Esophagus squamous epithelium (tissue), 5 donors: ENCODE measurements at regions not wholly inside any gene's neighbourhood (a gene's known extent, or its start where the extent isn't known, plus 50 kb on each side); places are given as distances from the start of the nearest gene placed in this dataset.

Experiments
- DNase-seq: peaks from one replicate; lab custom pipeline; 2025; lab: John Stamatoyannopoulos, UW
- H3K27ac ChIP-seq, 4 donors: fragments of 200-600 bp; sonication (generic); one replicate each; pipeline ENCODE4 v1.5.1; 2016 to 2019; ENCODE audit warnings: mild to moderate bottlenecking in 1 of 4
- H3K27me3 ChIP-seq, 4 donors: fragments of 200-600 bp; sonication (generic); 1 replicate in 3 of 4; 2 replicates in 1 of 4; pipeline versions ENCODE4 v1.5.1 to v1.6.0; 2017 to 2021; ENCODE audit warnings: antibody characterized with exemption in 1 of 4
- H3K36me3 ChIP-seq, 3 donors: fragments of 200-600 bp; sonication (generic); one replicate each; pipeline ENCODE4 v1.5.1; 2016 to 2019
- H3K4me1 ChIP-seq, 3 donors: fragments of 200-600 bp; sonication (generic); one replicate each; pipeline ENCODE4 v1.5.1; 2017 to 2019
- H3K4me3 ChIP-seq, 4 donors: fragments of 200-600 bp; sonication (generic); 1 replicate in 3 of 4; 2 replicates in 1 of 4; pipeline ENCODE4 v1.5.1; 2016 to 2019; ENCODE audit warnings: mild to moderate bottlenecking in 2 of 4, moderate library complexity in 1 of 4
- H3K9me3 ChIP-seq, 3 donors: fragments of 200-600 bp; sonication (generic); one replicate each; pipeline ENCODE4 v1.5.1; 2016 to 2019
- POLR2A ChIP-seq, 4 donors: fragments of 450-650 bp; IDR thresholded peaks; one replicate each; pipeline ENCODE4 v1.6.1; 2017; ENCODE audit warnings: antibody characterized with exemption in 4 of 4, mild to moderate bottlenecking in 4 of 4, moderate library complexity in 3 of 4
- WGBS, 2 donors: methylation state at CpG; one replicate each; pipeline ENCODE4 v1.1.5; 2018; 5-methylcytosine and 5-hydroxymethylcytosine counted together
- intact Hi-C: fragments of 100-400 bp; cut with DNase I; formaldehyde crosslinking; loops from one replicate; pipeline ENCODE4 v1.15.0; 2022
- TF ChIP-seq, protein P1 (sequence below), 6 experiments: fragments of 450-650 bp in 4 of 6; fragments of 200-600 bp in 2 of 6; sonication (generic) in 2 of 6; IDR thresholded peaks; one replicate each; pipeline ENCODE4 v1.5.1; 2016 to 2019; ENCODE audit warnings: antibody characterized with exemption in 6 of 6, mild to moderate bottlenecking in 4 of 6, moderate library complexity in 4 of 6
- donor health status: DM: yes; HTN: yes; CAD: no.

DNA sequence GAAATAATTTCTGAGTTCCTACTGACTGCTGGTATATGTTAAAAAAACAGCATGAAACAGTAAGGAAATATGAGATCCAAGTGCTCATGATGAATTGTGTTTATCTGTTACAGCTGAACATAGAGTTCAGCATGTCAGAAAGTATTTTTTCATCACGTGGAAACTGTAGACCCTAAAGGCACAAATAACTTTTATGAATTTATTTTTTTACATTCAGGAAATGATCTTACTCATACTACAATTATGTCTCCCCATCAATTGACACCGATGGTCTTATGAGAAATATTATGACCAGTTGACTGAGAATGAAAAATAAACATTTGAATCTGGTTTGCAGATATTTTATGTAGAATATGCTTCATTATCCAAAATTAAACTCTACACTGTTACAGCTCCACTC, 283.1 kb upstream of the SPANXN4 start:
- no peak for DNase-seq
- Histone ChIP-seq H3K36me3 (no peaks in the 10 kb centered on the region), H3K27me3 (no peaks in the 10 kb centered on the region), H3K4me1 (no peaks in the 10 kb centered on the region), H3K27ac (no peak overlapping the region), H3K4me3 (no peak overlapping the region), H3K9me3 (no peaks in the 10 kb centered on the region)
- intact Hi-C loops = no loop called here
- no peak for TF ChIP-seq POLR2A (IDR thresholded peaks at IDR 0.05)
- TF ChIP-seq, protein P1, sequence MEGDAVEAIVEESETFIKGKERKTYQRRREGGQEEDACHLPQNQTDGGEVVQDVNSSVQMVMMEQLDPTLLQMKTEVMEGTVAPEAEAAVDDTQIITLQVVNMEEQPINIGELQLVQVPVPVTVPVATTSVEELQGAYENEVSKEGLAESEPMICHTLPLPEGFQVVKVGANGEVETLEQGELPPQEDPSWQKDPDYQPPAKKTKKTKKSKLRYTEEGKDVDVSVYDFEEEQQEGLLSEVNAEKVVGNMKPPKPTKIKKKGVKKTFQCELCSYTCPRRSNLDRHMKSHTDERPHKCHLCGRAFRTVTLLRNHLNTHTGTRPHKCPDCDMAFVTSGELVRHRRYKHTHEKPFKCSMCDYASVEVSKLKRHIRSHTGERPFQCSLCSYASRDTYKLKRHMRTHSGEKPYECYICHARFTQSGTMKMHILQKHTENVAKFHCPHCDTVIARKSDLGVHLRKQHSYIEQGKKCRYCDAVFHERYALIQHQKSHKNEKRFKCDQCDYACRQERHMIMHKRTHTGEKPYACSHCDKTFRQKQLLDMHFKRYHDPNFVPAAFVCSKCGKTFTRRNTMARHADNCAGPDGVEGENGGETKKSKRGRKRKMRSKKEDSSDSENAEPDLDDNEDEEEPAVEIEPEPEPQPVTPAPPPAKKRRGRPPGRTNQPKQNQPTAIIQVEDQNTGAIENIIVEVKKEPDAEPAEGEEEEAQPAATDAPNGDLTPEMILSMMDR (IDR thresholded peaks at IDR 0.05) = no peak
- WGBS, 2 donors = 38 to 55% methylated on average over 2 of the region's 2 CpGs

GRCh38 chrX:142733327-142733726, 292.4 kb upstream of the SPANXN4 start:
- intact Hi-C loops = no loop called here
- H3K27ac ChIP-seq = no peak overlapping the region
- no peak for TF ChIP-seq POLR2A (IDR thresholded peaks at IDR 0.05)
- TF ChIP-seq, protein P1 (IDR thresholded peaks at IDR 0.05) = no peak
- no peaks in the 10 kb centered on the region for H3K36me3 ChIP-seq
- DNase-seq = no peak
- no peaks in the 10 kb centered on the region for H3K4me1 ChIP-seq
- H3K27me3 ChIP-seq = no peaks in the 10 kb centered on the region
- H3K9me3 ChIP-seq = peaks cover 0 to 3% (median 0%) of the 10 kb centered on the region in 3 donors
- WGBS, 2 donors = 29 to 39% methylated on average over 2 of the region's 2 CpGs
- H3K4me3 ChIP-seq = no peak overlapping the region

GRCh38 chrX:142711796-142712290, 313.9 kb upstream of the SPANXN4 start:
- 30 to 32% methylated on average over 3 of the region's 3 CpGs for WGBS, 2 donors
- Histone ChIP-seq H3K4me3 (no peak overlapping the region), H3K27ac (no peak overlapping the region), H3K4me1 (no peaks in the 10 kb centered on the region), H3K36me3 (no peaks in the 10 kb centered on the region), H3K9me3 (no peaks in the 10 kb centered on the region), H3K27me3 (no peaks in the 10 kb centered on the region)
- DNase-seq = no peak
- TF ChIP-seq, protein P1 (IDR thresholded peaks at IDR 0.05) = no peak
- no peak for TF ChIP-seq POLR2A (IDR thresholded peaks at IDR 0.05)
- intact Hi-C loops = no loop called here

- TF ChIP-seq, protein P1 (IDR thresholded peaks at IDR 0.05) = no peak
- no peak for TF ChIP-seq POLR2A (IDR thresholded peaks at IDR 0.05)
- H3K4me1 ChIP-seq = no peaks in the 10 kb centered on the region
- intact Hi-C loops = no loop called here
- H3K36me3 ChIP-seq = no peaks in the 10 kb centered on the region
- no peak overlapping the region for H3K4me3 ChIP-seq
- 37 to 38% methylated on average over 2 of the region's 2 CpGs for WGBS, 2 donors
- H3K9me3 ChIP-seq = no peaks in the 10 kb centered on the region
- no peaks in the 10 kb centered on the region for H3K27me3 ChIP-seq
- no peak overlapping the region for H3K27ac ChIP-seq
- no peak for DNase-seq
Observed at GRCh38 chrX:142702749-142703148, 323.0 kb upstream of the SPANXN4 start.

GRCh38 chrX:142688256-142688655, 337.5 kb upstream of the SPANXN4 start:
- no peak for TF ChIP-seq POLR2A (IDR thresholded peaks at IDR 0.05)
- TF ChIP-seq, protein P1 (IDR thresholded peaks at IDR 0.05) = no peak
- Histone ChIP-seq H3K4me3 (no peak overlapping the region), H3K27ac (no peak overlapping the region), H3K36me3 (no peaks in the 10 kb centered on the region), H3K9me3 (no peaks in the 10 kb centered on the region), H3K4me1 (no peaks in the 10 kb centered on the region), H3K27me3 (no peaks in the 10 kb centered on the region)
- DNase-seq = no peak
- intact Hi-C loops = no loop called here
- WGBS, 2 donors = 80 to 83% methylated on average over 2 of the region's 2 CpGs
